GM19035 (cell line): ENCODE measurements at regions not wholly inside any gene's neighbourhood (a gene's known extent, or its start where the extent isn't known, plus 50 kb on each side); places are given as distances from the start of the nearest gene placed in this dataset.
"Not testable (repeated sequence)": the region's sequence is repeated elsewhere in the genome, so short reads cannot be mapped to it uniquely, and the experiment has no call there.

Source experiments
- ATAC-seq: cut with Tn5 transposase; IDR thresholded peaks from one replicate; pipeline ENCODE4 v1.9.1; 2021; ENCODE audit not compliant: unreplicated experiment

DNA sequence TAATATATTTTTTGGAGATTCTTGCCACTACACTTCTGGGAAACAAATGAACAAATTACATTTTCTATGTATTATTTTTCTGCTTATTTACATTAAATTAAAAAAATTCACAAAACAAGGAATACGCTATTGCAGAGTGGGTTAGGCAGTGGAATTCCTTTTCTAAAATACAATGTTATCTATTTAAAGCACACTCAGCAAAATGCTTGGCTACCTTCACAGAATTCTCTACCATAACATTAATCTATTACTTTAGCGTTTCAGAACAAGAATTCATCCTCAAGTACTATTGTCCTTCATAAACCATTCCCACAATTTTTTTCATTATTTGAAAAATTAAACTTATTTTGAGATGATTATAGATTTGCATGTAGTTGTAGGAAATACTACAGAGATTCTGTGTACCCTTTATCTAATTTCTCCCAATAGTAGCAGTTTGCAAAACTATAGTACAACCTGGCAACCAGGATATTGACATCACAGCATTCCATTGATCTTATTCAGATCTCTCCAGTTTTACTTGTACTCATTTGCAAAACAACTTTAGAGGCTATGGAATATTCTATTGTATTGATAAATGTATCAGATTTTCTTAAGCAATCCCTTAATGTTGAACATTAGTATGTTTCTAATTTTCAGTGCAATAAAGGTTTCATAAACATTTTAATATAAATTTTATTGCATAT lies 120.9 kb downstream of the DLEU7 start:
- ATAC-seq, result no peak

DNA sequence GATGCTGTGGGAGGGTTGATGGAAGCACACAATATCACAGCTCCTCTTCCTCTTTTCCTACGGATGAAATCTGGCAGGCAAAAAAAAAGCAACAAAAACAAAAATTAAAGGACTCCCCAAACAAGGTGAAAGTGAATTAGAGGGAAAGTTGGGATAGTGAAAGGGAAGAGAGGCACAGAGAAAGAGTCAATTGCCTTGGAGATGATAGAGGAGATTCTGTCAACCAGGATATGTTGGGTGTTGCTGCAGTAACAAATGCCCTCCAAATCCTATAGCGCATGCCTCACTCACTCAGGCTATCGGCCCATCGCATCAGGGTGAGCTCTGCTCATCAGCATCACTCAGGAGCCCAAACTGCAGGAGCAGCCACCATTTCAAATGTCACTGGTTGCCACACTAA lies 119.1 kb downstream of the DLEU7 start:
- no peak for ATAC-seq

DNA sequence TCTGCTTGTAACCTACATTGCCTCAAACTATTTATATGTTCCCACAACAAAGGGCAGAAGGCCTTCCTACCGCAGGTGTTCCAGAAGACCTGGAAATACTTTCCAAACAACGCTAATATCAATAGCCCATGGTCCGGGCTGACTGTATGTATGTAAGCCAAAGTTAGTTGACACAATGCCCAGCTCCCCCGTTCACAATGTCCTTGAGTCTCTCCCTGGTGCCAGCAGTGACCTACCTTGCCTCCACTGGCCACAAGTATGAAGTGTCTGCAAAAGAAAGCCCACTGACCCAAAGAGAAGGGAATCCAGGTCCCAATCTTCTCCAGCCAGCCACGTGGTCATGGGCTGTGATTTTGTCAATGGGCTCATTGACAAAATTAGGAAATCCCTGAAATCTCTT lies 118.6 kb downstream of the DLEU7 start:
- ATAC-seq, result no peak

DNA sequence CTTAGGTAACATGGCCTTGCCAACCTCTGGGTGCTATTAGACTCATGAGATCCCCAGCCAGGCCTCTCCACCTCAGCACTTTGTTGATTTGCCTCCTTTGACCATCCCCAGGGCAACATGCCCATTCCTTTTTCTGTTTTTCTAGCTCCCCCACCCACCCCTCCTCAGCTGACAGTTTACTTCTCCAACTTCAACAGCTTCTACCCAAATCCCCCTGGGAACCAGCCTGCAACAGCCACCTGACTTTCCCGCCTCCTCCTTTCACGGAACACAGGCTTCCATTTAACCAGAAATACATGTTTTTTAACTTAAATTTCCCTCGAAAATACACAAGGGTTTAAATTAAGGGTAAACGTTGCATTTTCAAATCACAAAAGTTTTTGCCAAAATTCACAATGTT lies 117.3 kb downstream of the DLEU7 start:
- no peak for ATAC-seq

DNA sequence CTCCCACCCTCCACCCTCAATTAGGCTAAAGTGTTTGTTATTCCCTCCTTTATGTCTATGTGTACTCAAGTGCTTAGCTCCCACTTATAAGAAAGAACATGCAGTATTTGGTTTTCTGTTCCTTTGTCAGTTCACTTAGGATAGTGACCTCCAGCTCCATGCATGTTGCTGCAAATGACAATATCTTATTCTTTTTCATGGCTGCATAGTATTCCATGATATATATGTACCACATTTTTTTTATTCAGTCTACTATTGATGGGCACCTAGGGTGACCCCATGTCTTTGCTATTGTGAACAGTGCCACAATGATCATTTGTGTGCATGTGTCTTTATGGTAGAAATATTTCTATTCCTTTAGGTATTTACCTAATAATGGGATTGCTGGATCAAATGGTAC lies 114.3 kb downstream of the DLEU7 start:
- no peak for ATAC-seq

DNA sequence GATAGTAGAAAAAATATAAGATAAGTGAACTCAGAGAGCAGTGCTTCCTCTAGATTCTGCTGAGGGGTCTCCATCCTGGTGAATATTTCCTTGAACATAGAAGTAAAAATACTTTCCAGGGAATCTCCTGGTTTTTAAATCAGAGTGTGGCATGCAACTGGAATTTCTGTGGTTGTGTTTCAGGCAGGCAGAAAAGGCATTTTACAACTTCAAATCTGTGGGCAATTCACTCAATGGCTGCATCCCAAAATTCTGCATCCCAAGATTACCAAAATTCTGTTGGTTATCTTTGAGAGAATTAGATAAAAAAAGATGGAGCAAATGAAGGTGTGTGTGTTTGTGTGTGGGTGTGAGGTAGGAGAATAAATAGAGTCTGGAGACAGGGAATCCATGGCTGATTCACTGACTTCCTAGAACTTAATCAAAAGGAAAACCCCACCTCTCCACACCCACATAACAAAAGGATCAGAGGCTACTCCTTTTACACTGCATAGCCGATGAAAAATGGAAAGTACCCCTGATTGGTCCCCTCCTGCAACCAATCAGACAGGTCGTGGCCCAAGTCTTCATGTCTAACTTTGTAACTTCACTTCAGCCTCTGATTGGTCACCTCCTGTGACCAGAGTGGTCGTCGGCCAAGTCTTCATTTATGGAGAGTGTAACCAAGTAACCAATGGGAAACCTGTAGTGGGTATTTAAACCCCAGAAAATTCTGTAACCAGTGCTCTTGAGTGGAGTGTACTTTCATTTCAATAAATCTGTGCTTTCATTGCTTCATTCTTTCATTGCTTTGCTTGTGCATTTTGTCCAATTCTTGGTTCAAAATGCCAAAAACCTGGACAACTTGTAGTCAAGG lies 112.8 kb downstream of the DLEU7 start:
- ATAC-seq, result no peak

DNA sequence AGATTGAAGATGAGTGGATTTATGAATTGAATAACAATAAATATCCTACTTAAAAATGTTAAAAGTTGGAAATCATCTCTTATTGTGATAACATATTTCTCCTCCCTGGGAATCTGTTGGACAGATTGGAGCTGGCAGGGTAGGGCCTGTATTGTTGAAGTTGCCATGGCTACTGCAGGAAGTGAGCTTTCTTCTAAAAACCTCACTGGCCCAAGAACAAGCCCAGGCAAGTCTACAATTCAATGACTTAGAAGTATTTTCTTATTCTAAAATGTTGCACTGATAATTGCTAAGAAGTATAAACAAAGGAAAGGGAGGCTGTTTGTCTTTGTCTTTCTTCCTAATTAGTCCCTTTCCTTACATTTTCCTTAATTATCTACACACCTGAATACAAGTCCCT lies 112.1 kb downstream of the DLEU7 start:
- ATAC-seq, result no peak

DNA sequence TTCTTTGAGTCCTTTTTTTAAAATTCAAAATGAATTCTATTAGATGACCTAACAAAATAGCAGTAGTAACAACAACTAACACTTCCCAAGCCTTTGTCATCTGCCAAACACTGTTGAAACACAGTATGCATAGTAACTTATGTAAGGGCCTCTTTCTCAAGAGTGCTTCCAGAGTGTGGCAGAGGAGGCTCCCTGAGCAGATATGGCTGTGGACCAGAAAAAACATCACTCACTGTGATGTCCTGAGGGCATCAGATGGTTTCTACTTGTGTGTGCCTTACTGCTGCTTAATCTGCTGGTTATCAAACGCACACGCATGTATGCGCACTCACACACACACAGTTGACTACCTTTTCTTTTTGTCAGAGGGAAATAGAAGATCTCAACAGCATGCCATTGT lies 110.8 kb downstream of the DLEU7 start:
- ATAC-seq, result no peak

DNA sequence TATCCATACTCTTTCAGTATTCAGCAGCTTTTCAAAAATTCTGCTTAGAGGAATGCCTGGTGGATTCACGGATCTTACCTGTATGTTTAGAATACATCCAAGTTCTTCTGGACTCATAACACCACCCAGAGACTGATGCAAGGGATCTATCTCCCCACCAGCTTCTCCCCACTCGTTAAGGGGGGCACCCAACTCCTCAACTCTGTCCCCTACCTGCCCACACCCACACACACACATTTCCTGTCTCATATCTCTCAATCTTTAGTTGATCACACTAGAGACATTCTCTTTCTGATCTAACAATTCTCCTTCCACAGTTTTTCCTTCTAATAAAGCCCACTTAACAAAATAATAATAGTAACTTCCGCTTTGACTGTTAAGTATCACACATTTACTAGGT lies 110.1 kb downstream of the DLEU7 start:
- no peak for ATAC-seq

DNA sequence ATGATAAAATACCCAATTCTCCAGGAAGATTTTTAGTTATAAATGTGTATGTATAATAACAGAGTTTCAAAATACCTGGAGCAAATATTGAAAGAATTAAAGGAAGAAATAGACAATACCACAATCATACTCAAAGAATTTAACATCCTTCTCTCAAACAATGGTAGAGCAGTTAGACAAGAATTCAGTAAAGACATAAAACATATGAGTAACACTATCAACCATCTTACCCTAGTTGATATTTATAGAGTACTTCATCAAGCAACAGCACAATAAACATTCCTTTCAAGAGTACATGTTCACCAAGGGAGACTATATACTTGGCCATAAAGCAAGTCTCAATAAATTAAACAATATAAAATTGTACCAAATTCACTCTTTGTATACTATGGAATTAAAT lies 108.4 kb downstream of the DLEU7 start:
- no peak for ATAC-seq

DNA sequence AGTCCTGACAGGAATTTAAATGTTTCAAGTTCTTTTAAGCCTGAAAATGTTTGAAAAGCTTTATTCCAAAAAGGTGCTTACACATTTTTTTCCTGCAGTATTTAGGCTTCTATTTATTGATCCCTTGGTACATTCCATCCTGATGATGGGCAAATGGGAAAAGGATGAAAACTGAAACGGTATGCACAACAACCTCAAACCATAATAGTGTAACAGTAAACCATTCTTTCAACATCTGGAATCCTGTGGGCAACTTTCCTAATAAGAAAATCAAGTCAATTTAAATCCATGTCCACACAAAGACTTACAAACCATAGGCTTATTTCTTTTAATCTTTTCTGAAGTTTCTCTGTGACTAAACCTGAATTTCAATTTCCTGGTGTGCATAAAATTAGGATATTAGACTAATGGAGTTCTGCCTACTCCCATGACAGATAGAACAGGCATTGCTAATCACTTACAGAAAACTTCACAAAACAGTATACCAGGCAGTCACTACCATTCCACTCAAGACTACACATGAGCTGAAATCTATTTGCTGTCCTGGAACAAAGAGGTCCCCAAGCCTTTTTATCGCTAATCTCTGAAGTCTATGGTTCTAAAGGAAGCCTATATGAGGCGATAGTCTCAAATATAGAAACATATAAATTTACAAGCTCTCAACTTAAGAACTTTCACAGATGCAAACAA lies 103.3 kb downstream of the DLEU7 start:
- ATAC-seq, result no peak

DNA sequence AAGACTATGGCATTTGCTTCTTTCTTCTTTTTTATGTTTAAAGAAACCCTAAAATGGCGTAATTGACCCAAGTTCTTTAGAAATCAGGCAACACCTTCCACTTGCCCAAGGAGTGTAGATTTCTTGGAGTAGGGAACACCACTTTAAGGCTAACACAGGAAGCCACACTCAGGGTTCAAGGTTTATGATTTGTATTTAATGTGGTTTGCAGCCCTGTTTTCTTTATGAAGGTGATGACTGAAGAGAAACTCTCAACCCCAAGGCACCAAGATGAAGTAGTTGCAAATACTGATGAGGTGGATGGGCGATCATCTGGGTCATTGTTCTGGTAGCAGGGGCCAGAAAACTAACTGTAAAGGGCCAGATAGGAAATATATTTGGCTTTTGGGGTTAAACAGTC lies 101.1 kb downstream of the DLEU7 start:
- ATAC-seq, result no peak

DNA sequence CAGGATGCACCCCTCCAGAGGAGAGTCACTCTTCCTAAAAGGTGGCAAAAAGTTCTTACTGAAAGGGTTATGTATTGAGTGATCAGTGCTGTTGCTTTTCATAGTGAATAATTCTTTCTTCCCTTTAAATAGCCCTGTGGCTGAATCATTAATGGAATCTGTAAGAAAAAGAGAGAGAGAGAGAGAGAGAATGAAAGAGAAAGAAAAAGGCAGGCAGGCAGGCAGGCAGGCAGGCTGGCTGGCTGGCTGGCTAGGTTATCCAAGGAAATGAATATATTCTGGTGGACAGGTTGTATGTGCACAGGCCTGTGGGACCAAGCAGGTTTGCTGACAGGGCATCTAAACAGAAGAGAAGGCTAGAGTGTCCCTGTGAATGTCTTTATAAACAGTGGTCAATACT lies 100.5 kb downstream of the DLEU7 start:
- ATAC-seq, result no peak

DNA sequence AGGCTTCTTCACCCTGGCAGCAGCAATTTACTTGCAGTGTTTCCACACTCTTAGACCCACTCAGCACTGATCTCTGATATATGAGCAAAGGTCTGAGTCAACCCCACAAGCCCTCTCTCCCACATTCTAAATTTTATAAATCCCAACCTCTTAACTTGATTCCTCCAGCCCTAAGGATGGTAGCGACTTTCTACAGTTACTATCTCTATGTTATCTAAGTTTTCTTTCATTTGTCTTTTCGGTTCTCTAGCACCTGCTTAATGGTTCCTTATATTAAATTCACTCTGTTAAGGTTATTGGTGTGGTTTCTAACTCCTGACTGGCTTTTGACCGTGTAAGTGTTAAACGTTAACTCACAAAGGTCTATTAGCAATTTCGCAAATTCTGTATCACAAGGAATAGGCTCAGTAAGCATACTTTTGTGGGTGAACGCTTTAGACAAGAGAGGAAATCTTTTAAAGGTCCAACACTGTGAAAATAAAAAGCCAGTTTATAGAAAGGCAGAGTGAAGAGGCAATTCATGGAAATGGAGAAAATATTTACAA lies 99.3 kb downstream of the DLEU7 start:
- no peak for ATAC-seq

DNA sequence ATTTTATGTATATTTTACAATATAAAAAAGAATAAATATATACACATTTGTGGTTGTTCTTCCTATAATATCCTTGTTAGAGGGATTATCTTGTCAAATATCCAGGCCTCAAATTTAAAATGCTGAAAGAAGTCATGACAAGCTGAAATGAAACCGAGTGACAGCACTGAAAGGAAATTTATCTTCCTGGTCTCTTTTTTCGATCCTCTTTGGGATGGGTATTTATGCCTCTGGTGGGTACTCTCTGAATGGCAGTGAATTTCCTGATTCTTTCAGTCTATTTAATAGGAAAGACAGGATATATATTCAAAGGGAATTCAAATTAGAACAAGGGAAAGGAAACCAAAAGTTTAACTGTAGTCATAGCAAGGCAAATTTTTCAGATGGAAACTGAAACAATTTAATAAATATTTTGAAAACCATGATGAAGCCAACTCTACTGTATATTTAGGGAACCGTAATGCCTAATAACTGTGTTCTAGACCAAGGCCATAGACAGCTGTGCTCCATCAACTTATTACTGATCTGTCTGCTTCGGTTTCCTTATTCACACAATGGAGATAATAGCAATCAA lies 97.9 kb downstream of the DLEU7 start:
- no peak for ATAC-seq

DNA sequence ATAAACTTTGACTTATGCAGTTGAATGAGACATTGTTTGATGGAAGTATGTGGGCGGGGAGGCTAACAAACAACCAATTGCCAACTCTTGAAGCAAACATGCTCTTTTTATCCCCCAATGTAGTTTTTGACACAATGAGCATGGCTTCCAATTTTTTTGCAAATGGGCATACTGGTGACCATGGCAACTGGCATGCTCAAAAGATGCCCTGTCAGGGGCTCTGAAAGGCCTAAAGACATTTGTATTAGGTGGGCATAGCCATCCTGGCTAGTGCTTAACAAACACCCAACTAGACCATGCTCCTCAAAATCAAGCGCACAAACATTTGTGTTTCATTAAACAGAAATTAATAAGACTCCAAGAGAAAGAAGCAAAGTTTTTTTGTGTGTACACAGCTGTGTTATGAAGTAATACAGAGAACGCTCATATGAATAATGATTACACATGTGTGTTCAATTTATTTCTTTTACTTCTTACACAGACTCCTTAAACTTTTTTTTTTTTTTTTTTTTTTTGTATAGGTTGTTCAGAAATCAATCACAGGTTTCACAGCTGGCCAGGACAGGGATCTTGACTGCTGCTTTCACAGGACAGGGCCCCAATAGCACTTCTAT lies 95.6 kb downstream of the DLEU7 start:
- no peak for ATAC-seq

DNA sequence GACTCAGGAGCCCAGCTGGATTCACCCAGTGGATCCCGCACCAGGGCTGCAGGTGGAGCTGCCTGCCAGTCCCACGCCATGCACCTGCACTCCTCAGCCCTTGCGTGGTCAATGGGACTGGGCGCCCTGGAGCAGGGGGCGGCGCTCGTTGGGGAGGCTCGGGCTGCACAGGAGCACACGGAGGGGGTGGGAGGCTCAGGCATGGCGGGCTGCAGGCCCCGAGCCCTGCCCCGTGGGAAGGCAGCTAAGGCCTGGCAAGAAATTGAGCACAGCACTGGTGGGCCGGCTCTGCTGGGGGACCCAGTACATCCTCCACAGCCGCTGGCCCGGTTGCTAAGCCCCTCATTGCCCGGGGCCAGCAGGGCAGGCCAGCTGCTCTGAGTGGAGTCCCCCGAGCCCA lies 90.3 kb downstream of the DLEU7 start:
- ATAC-seq, result not testable (repeated sequence)

DNA sequence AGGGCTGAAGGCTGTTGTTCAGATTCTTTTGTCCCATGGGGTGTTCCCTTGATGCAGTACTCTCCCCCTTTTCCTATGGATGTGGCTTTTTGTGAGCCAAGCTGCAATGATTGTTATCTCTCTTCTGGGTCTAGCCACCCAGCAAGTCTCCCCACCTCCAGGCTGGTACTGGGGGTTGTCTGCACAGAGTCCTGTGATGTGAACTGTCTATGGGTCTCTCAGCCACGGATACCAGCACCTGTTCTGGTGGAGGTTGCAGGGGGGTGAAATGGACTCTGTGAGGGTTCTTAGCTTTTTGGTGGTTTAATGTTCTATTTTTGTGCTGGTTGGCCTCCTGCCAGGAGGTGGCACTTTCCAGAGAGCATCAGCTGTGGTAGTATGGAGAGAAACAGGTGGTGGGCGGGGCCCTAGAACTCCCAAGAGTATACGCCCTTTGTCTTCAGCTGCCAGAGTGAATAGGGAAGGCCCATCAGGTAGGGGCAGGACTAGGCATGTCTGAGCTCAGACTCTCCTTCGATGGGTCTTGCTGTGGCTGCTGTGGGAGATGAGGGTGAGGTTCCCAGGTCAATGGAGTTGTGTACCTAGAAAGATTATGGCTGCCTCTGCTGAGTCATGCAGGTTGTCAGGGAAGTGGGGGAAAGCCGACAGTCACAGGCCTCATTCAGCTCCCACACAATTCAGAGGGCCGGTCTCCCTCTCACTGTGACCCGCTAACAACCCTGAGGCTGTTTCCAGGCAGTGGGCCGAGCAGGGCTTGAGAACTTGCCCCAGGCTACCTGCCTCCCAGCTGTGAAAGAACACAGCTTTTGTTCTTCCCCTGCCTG lies 87.4 kb downstream of the DLEU7 start:
- not testable (repeated sequence) for ATAC-seq

DNA sequence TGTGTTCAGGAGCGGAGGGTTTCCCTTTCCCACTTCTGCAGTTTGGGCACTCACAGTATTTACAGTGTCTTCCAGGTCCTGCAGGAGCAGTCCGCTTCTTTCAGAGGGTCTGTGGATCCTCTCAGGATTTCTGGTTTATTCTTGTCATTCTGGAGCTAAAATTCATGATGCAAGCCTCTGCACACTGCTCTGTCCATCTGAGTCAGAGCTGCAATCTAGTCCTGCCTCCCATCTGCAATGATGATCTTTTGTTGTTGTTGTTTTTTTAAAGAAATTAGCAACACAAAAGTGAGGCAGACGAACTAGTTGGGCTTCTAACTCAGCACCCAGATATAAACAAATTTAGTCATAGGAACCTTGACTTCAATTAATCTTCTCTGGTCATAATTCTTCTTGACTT lies 86.5 kb downstream of the DLEU7 start:
- no peak for ATAC-seq

DNA sequence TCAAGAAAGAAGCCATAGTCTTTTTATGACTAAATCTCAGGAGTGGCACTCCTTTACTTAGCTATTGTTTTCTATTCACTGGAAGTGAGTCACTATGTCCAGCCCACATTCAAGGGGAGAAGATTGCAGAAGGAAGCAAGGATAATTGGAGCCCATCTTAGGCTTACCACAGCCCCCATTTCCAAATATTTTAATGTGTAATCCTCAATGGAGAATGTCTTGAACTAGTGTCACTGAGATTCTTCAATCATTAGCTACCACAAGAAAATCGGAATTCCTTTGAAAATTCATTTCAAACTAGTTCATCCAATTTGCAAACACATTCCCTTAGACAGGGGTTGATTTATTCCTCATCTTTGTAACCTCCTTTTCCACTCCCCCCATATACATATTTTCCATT lies 84.7 kb downstream of the DLEU7 start:
- no peak for ATAC-seq
